ENCODE measurements at regions not wholly inside any gene's neighbourhood (a gene's known extent, or its start where the extent isn't known, plus 50 kb on each side); places are given as distances from the start of the nearest gene placed in this dataset.

DNA sequence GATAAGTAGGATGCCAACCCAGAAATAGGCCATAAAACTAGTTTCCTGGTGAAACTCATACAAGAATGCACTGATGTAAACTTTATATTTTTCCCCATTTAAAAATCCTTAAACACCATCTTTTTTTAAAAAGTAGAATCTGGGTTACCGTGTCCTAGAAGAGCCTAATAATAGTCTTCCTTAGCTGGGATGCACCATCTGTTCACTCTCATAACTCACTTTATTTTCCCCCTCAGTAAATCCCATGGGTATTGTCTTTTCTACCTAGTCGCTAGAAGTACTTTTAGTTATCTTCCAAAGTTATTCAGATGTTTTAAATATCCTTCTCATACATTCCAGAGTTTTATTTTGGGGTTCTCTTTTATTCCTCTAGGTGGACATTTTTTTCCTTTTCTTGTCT lies 250.2 kb downstream of the PLA2G4A start:
- DNase-seq (ENCODE audit: extremely low read depth, low read depth, low spot score) = no peak

DNA sequence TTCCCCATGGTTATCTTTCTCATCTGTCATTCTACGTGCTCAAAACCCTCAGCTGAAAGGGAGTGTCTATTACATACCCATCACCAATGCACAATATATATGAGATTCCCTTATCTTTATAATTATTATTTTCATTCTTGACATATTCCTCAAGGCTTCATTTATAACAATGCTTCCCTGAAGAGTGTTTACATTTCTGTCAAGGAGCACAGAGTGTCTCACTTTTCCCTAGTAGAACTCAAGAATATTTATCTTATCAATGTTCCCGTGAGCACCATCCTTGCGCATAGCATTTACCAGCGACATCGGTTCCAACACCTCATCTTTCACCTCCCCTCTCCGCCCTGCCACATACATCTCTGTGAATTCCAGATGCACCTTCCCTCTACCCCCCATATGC lies 250.6 kb downstream of the PLA2G4A start:
- DNase-seq (ENCODE audit: extremely low read depth, low read depth, low spot score) = no peak

DNA sequence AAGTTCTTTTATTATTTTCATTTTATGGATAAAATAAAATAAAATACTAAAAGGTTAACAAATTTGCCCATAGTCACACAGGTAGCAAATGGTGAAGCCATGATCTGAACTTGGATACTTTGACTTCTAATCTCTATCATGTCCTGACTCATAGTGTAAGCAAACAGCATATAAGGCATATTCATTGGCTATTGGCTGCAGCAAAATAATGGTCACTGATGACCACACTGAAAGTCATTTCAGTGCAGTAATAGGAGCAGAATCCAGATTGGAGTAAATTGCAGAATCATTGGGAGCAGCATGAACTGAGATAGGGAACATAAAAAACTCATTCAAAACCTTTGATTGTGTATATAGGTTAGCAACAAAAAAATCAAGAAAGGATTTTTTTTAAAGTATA lies 262.9 kb downstream of the PLA2G4A start:
- no peak for DNase-seq (ENCODE audit: extremely low read depth, low read depth, low spot score)

DNA sequence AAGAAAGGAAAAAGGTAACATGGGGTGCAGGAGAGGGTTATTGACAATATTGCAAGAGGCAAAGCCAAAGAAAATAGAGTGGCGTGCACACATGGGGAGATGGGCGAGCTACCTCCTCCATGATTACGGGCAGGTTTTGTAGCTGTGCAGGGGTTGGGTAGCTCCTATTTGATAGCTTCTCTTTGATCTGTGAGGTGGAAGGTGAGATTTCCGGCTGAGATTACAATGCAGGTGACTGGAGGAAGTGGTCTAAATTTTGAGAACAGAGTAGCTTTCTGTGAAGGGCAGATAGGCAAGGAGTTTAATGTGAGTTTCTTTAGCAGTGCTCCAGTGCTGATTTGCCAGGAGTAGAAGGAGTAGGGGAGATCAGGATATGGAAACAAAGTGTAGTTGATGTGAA lies 263.4 kb downstream of the PLA2G4A start:
- no peak for DNase-seq (ENCODE audit: extremely low read depth, low read depth, low spot score)

DNA sequence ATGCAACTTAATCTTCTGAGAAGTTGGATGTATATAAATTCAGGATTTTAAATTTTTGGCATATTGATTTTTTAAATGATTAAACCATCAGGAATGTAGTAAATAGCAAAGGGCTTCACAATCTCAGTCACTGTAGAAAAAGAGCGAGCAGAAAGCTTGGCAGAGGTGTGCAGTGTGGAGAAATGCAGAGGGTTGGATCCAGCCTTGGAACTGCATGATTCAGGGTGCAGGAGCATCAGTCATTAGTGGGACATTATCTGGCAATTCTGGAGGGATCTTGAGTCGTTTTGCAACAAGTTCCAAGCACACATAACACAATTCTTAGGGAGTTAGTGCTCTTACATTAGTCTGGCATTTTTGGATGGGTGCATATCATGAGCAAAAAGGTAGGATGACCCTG lies 267.9 kb downstream of the PLA2G4A start:
- no peak for DNase-seq (ENCODE audit: extremely low read depth, low read depth, low spot score)

DNA sequence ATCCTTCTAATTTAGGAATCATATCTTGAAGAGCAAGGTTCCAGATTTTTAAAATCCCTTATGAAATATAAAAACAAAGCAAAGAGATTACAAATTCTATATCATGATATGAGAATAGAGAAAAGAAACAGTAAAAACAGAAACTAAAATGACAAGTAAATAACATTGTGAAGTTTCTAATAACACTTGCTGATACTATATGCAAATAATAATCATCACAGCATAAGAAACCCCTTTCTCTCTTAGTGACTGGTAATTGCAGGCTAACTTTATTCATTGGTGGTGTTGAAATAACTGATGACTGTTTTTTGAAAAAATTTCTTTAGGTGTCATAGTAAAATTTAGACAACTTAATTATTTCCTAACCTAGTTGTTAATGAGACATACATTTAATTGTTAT lies 281.6 kb downstream of the PLA2G4A start:
- DNase-seq (ENCODE audit: extremely low read depth, low read depth, low spot score) = no peak

DNA sequence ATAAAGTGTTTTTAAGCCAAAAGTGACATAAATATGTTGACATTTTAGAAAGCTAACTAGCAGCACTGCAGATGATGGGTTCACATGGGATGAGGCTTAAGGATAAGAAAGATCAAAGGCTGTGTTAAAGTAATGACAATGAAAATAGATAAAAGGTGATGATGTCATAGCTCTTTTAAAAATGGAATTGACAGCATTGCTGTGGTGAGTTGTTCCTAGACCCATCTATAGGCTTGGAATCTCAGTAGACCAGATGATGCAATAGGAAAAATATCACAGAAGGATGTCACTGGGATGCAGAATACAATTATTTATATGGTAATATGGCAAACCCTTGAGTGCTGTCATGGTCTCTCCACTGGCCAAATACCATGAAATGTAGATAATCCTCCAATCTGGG lies 286.0 kb downstream of the PLA2G4A start:
- DNase-seq (ENCODE audit: extremely low read depth, low read depth, low spot score) = no peak

DNA sequence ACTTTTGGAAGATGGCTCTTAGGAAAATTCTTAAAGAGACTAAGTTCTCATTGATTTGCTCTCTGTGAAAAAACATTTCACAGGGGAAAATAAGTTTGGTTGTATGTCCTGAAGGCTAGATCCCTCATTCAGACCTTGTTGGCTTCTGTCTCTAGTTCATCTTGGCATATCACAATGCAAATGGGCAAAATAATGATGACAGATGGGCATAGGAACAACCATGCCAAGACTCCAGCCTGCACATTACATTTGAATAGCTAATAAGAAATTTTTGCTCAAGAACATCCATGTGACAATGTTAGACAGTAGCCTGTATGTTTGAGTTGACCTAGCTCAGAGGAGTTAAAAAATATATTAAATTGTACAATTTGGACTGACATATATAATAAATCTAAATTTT lies 292.9 kb downstream of the PLA2G4A start:
- no peak for DNase-seq (ENCODE audit: extremely low read depth, low read depth, low spot score)

DNA sequence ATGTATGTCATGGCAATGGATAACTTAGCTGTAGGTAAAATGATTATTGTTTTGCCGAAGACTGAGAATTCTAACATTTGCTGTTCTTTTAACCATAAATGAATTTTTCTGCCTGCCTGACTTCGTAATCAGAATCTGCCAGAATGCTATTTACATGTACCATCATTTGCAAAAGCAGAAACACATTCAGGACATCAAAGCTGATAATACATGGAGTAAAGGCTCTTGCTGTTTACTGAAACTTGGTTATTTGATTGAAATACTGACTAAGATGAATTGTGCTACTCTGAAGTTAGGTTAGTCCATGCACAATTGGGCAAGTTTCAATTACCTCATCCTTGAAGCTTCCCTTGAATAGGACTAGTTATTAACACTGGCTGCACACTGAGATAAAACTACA lies 293.8 kb downstream of the PLA2G4A start:
- DNase-seq (ENCODE audit: extremely low read depth, low read depth, low spot score) = no peak

DNA sequence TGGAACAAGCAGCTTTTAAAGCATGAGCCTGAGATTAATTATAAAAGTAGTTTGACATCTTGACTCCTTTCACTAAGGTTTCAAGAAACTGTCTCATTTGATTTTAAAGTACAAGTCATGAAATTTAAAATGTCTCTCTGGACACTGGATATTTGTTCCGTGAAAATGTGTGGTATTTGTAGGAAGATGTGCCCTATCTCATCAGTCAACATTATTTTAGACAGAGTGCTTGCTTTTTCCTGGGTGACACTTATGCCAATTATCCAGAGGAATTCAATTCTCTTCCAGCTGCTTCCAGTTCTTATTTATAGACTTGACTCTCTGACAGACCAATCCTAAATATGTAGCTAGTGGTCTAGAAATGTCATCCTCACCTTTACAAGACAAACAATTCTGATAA lies 300.4 kb downstream of the PLA2G4A start:
- DNase-seq (ENCODE audit: extremely low read depth, low read depth, low spot score) = no peak

DNA sequence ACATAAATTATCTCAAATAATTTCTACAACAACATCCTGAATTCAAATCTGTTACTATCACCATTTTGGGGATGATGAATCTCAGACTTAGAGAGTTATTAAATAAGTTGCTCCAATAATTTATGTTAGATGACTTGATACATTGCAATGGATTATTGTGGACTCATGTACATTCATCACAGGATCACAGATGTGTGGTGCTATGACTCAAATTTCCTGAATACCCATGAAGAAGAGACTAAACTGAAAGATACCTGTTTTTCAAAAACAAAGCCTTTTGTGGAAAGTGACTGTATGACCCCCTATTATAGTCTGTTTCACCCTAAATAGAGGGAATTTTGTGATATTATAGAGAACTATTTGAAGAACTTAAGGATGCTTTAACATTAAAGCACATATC lies 315.0 kb downstream of the PLA2G4A start:
- DNase-seq (ENCODE audit: extremely low read depth, low read depth, low spot score) = no peak

DNA sequence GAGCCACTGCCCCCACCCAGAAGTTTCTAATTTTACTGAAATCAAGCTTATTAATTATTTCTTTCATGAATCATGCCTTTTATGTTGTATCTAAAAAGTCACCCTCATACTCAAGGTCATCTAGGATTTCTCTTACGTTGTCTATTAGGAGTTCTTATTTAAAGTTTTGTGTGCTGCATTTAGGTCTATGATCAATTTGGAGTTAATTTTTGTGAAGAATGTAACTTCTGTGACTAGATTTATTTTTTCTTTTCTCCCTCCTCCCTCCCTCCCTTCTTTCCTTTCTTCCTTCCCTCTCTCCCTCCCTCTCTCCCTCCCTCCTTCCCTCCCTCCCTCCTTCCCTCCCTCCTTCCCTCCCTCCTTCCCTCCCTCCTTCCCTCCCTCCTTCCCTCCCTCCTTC lies 317.6 kb downstream of the PLA2G4A start:
- no peak for DNase-seq (ENCODE audit: extremely low read depth, low read depth, low spot score)

DNA sequence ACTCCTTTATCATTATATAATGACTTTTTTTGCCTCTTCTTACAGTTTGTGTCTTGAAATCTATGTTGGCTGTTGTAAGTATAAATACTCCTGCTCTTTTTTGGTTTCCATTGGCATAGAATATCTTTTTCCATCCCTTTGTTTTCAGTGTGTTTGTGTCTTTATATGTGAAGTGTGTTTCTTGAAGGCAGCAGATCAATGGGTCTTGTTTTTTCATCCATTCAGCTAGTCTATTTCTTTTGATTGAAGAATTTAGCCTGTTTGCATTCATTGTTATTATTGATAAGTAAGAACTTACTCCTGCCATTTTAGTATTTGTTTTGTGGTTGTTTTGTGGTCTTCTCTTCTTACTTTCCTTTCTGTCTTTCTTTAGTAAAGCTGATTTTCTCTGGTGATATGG lies 322.8 kb downstream of the PLA2G4A start:
- no peak for DNase-seq (ENCODE audit: extremely low read depth, low read depth, low spot score)

DNA sequence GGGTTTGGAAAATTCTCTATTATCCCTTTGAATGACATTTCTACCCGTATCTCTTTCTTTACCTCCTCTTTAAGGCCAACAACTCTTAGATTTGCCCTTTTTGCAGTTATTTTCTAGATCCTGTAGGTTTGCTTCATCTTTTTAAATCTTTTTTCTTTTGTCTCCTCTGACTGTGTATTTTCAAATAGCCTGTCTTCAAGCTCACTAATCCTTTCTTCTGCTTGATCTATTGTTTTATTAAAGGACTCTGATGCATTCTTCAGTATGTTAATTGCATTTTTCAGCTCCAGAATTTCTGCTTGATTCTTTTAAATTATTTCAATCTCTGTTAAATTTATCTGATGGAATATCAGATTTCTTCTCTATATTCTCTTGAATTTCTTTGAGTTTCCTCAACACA lies 324.3 kb downstream of the PLA2G4A start:
- DNase-seq (ENCODE audit: extremely low read depth, low read depth, low spot score) = no peak

DNA sequence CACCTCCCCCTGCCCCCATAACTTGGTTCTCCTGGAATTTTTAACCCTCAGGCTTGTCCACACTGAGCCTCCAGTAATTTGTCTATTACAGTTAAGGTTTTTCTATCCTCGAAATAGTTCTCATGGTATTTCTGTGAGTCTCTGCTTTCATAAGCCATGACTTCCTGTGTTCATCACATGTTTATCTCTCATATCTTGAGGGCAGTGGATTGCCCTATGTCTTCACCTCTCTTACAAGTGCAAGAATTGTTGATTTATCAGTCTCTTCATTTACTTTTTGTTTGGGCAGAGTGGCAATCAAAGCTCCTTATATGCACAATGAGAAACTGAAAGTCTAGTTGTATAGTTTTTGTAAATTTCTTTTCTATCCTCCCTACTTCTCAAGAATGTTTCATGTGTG lies 328.4 kb downstream of the PLA2G4A start:
- DNase-seq (ENCODE audit: extremely low read depth, low read depth, low spot score) = no peak

DNA sequence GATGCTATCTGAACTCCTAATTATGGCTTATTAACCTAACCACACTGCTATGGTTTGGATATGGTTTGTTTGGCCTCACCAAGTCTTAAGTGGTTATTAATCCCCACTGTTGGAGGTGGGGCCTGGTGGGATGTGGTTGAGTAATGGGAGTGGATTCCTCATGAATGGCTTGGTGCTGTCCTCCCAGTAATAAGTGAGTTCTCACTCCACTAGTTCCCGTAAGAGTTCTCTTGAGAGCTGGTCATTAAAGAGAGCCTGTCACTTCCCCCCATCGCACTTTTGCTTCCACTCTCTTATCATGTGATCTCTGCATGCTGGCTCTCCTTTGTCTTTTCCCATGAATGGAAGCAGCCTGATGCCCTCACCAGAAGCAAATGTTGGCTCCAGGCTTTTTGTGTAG lies 328.8 kb downstream of the PLA2G4A start:
- no peak for DNase-seq (ENCODE audit: extremely low read depth, low read depth, low spot score)

DNA sequence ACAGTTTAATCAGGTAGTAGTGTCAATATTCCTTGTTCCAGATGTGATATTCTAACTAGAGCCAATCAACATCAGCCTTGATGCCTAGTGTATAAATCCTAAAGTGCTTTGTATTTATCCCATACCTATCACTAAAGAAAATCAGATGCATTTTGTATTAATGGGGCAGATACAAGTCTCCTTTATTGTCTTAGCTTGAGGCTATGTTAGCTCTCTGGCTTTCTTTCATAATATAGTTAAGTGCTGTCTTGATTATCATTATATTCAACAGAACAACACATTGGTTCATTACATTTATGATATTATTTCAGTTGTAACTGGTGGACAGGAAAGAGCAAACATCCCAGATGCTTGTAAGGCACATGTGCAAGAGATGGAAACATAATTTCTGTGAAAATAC lies 338.8 kb downstream of the PLA2G4A start:
- DNase-seq (ENCODE audit: extremely low read depth, low read depth, low spot score) = no peak

DNA sequence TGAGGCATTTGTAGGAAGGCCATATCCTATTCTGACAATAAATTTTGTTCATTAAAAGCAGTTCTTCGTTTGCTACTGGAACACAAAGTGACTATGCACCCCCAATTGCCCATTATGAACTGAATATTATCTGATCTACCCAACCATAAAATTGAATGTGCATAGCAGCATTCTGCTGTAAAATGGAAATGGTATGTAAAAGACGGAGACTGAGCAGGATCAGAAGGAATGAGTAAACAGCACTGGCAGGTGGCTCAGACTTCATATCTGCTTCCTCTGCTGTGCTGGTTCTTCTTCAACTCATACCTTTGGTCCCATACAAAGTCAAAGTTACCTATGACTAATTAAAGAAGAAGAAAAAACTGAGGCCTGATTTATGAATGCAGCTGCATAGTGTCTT lies 339.5 kb downstream of the PLA2G4A start:
- DNase-seq (ENCODE audit: extremely low read depth, low read depth, low spot score) = no peak

DNA sequence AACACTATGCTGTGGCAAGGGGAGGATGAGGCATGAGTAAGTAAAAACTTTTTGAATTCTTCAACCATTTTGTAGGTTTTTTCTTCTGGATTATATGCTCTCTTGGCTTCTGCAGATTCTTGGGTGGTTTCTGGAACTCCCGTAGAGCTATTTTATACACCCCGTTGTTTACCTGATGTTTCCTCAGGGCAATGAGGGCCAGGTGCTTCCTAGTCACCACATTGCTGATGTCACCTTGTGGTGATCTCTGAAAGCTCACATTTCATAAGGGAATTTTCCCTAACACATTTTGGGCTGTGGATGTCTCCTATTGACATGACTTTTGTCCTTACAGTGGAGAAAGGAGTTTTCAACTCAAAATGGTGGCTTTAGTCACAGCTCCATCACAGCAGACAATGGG lies 356.6 kb downstream of the PLA2G4A start:
- DNase-seq (ENCODE audit: extremely low read depth, low read depth, low spot score) = no peak

DNA sequence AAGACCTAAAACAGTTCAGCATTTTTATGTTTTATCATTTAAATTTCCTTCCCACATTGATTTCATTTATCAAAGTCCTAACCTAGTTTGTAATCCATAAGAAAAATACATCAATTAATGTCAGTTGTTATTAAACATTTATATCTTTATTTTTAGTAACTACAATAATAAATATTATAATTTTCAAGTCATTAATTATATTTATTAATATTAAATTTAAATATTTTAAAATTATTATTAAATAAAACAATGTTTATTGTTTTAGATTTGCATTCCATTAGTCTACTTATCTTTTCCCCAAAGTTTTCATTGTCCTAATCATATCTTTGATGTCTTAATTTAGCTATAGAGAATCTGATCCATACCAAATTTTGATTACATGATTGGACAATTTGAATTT lies 368.9 kb downstream of the PLA2G4A start:
- no peak for DNase-seq (ENCODE audit: extremely low read depth, low read depth, low spot score)

DNA sequence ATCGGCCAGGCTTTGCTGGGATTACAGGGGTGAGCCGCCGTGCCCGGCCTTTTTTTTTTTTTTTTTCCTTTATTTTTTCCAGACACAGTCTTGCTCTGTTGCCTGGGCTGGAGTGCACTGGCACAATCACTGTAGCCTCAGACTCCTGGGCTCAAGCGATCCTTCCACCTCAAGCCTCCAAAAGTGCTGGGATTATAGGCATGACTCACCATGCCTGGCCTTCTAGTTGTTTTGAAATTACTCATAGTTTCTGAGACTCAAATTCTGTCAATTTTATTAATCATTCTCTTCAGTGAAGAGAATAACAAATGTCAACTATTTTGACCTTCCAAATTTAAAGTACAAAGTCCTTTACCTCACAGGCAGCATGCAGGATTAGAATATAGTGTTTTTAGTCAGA lies 374.5 kb downstream of the PLA2G4A start:
- DNase-seq (ENCODE audit: extremely low read depth, low read depth, low spot score) = no peak

DNA sequence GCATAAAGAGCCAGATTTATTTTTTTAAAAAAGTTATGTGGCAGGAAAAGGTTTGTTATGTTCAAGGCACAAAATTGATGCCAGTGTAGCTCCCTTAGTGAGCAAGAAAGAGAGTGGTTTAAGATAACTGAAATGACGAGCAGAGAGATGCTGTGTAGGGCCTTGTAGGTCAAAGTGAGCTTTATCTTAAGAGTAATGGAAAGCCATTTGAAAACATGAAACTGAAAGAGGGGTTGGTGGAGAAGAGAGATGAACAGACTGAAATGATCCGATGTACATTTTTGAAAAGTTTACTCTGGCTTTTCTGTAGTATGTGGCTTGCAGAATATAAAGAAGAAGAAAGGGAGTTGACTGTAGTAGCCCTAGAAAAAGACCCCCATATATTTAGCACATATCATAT lies 383.6 kb downstream of the PLA2G4A start:
- DNase-seq (ENCODE audit: extremely low read depth, low read depth, low spot score) = no peak

DNA sequence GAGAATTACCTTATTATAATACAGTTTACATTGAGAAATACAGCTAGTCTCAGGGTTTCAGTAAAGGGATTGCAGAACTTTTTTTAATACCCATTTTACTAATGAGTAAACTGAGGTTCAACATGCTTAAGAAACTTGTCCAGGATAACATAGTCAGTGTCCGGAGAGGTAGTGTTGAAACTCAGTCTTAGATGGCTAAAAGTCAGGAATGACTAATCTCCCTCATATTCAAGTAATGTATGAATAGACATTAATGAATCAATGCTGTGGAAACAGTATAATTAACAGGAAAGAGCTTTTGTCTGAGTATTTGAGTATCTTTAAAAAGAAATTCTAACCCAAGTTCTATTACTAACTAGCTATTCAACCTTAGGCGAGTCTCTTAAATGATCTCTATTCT lies 397.6 kb downstream of the PLA2G4A start:
- DNase-seq (ENCODE audit: extremely low read depth, low read depth, low spot score) = no peak

DNA sequence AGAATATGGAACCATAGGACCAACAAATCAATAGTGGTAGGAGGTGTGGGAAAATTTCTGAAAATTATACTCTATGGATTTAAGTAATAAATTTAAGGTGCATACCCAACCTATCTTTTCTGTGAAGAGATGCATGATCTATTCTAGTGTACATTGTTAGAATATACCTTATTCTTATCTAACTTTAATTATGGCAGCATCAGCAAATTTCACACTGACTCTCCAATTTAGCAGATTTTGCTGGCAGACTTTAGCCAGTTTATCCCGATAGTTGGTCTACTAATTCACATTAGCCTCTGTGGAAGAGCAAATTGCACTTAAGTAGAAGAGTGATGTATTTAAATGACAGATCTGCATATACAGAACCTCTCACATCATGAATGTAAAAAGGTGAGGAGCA lies 400.0 kb downstream of the PLA2G4A start:
- DNase-seq (ENCODE audit: extremely low read depth, low read depth, low spot score) = no peak
